DOHH2 (cell line): ENCODE measurements at regions not wholly inside any gene's neighbourhood (a gene's known extent, or its start where the extent isn't known, plus 50 kb on each side); places are given as distances from the start of the nearest gene placed in this dataset.

Source experiments
- EZH2phosphoT487 ChIP-seq: fragments of 200-600 bp; sonication (generic); IDR thresholded peaks from 2 replicates; pipeline ENCODE4 v1.6.1; 2017; ENCODE audit warnings: borderline replicate concordance, mild to moderate bottlenecking, antibody characterized with exemption, low read length, moderate library complexity, mixed read lengths
- TF ChIP-seq, protein P1 (sequence below): fragments of 200-600 bp; sonication (generic); IDR thresholded peaks from one replicate; pipeline ENCODE4 v1.5.1; 2014; ENCODE audit warnings: antibody characterized with exemption, mild to moderate bottlenecking, low read depth, low read length; ENCODE audit not compliant: poor library complexity, severe bottlenecking

- TF ChIP-seq, protein P1, sequence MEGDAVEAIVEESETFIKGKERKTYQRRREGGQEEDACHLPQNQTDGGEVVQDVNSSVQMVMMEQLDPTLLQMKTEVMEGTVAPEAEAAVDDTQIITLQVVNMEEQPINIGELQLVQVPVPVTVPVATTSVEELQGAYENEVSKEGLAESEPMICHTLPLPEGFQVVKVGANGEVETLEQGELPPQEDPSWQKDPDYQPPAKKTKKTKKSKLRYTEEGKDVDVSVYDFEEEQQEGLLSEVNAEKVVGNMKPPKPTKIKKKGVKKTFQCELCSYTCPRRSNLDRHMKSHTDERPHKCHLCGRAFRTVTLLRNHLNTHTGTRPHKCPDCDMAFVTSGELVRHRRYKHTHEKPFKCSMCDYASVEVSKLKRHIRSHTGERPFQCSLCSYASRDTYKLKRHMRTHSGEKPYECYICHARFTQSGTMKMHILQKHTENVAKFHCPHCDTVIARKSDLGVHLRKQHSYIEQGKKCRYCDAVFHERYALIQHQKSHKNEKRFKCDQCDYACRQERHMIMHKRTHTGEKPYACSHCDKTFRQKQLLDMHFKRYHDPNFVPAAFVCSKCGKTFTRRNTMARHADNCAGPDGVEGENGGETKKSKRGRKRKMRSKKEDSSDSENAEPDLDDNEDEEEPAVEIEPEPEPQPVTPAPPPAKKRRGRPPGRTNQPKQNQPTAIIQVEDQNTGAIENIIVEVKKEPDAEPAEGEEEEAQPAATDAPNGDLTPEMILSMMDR, result no peak
- no peak for TF ChIP-seq EZH2phosphoT487
Observed at GRCh38 chr10:59513558-59513957, 151.2 kb upstream of the FAM13C start.
